HG03066 (cell line): ENCODE measurements at regions not wholly inside any gene's neighbourhood (a gene's known extent, or its start where the extent isn't known, plus 50 kb on each side); places are given as distances from the start of the nearest gene placed in this dataset.
"Not testable (repeated sequence)": the region's sequence is repeated elsewhere in the genome, so short reads cannot be mapped to it uniquely, and the experiment has no call there.

Experiments used
- ATAC-seq: cut with Tn5 transposase; IDR thresholded peaks from one replicate; pipeline ENCODE4 v1.9.1; 2021; ENCODE audit warnings: low read depth; ENCODE audit not compliant: unreplicated experiment

- no peak for ATAC-seq
These were observed 57.0 kb upstream of the MSN start for GRCh38 chrX:65610481-65610880.

- ATAC-seq, result no peak
These were observed 57.4 kb upstream of the MSN start for GRCh38 chrX:65610040-65610439.

- no peak for ATAC-seq
These were observed 58.2 kb upstream of the MSN start for GRCh38 chrX:65609237-65609636.

- no peak for ATAC-seq
These were observed 59.4 kb upstream of the MSN start for GRCh38 chrX:65608026-65608425.

GRCh38 chrX:65607070-65607742 is 60.2 kb upstream of the MSN start:
- no peak for ATAC-seq

GRCh38 chrX:65602221-65602560 is 65.3 kb upstream of the MSN start:
- ATAC-seq, result no peak

GRCh38 chrX:65601530-65602220 is 65.8 kb upstream of the MSN start:
- no peak for ATAC-seq

GRCh38 chrX:65601126-65601525 is 66.3 kb upstream of the MSN start:
- no peak for ATAC-seq

- no peak for ATAC-seq
These were observed 65.5 kb upstream of the LAS1L start for GRCh38 chrX:65600106-65600505.

- ATAC-seq, result no peak
These were observed 64.1 kb upstream of the LAS1L start for GRCh38 chrX:65598559-65599147.

GRCh38 chrX:65596270-65597034 is 61.9 kb upstream of the LAS1L start:
- ATAC-seq, result peak; percentile 58

GRCh38 chrX:65595460-65595876 is 60.9 kb upstream of the LAS1L start:
- peak; percentile 72 for ATAC-seq

GRCh38 chrX:65591206-65591605 is 56.6 kb upstream of the LAS1L start:
- no peak for ATAC-seq

GRCh38 chrX:65589304-65589703 is 54.7 kb upstream of the LAS1L start:
- ATAC-seq, result no peak

- no peak for ATAC-seq
These were observed 54.2 kb upstream of the LAS1L start for GRCh38 chrX:65588795-65589194.

GRCh38 chrX:65587616-65588526 is 53.3 kb upstream of the LAS1L start:
- ATAC-seq, result no peak

GRCh38 chrX:65586491-65586890 is 51.9 kb upstream of the LAS1L start:
- ATAC-seq, result no peak

- ATAC-seq, result not testable (repeated sequence)
These were observed 50.6 kb upstream of the LAS1L start for GRCh38 chrX:65585226-65585625.
